ENCODE measurements at regions not wholly inside any gene's neighbourhood (a gene's known extent, or its start where the extent isn't known, plus 50 kb on each side); places are given as distances from the start of the nearest gene placed in this dataset.
"Not testable (repeated sequence)": the region's sequence is repeated elsewhere in the genome, so short reads cannot be mapped to it uniquely, and the experiment has no call there.

GRCh38 chr14:56046996-56047395 is 71.2 kb upstream of the PELI2 start:
- DNase-seq (ENCODE audit: low spot score), result no peak

- no peak for DNase-seq (ENCODE audit: low spot score)
Measured at GRCh38 chr14:56049536-56049935, 68.7 kb upstream of the PELI2 start.

- no peak for DNase-seq (ENCODE audit: low spot score)
Measured at GRCh38 chr14:56055511-56055910, 62.7 kb upstream of the PELI2 start.

GRCh38 chr14:56056031-56056430 is 62.2 kb upstream of the PELI2 start:
- no peak for DNase-seq (ENCODE audit: low spot score)

GRCh38 chr14:56057071-56057741 is 61.0 kb upstream of the PELI2 start:
- no peak for DNase-seq (ENCODE audit: low spot score)

GRCh38 chr14:56057767-56058166 is 60.4 kb upstream of the PELI2 start:
- no peak for DNase-seq (ENCODE audit: low spot score)

GRCh38 chr14:56059054-56059453 is 59.2 kb upstream of the PELI2 start:
- no peak for DNase-seq (ENCODE audit: low spot score)

- DNase-seq (ENCODE audit: low spot score), result no peak
Measured at GRCh38 chr14:56061051-56061450, 57.2 kb upstream of the PELI2 start.

GRCh38 chr14:56063131-56063530 is 55.1 kb upstream of the PELI2 start:
- DNase-seq (ENCODE audit: low spot score), result no peak

- no peak for DNase-seq (ENCODE audit: low spot score)
Measured at GRCh38 chr14:56064513-56064912, 53.7 kb upstream of the PELI2 start.

- DNase-seq (ENCODE audit: low spot score), result not testable (repeated sequence)
Measured at GRCh38 chr14:56065199-56065598, 53.0 kb upstream of the PELI2 start.

GRCh38 chr14:56065621-56066290 is 52.5 kb upstream of the PELI2 start:
- no peak for DNase-seq (ENCODE audit: low spot score)

Measured in activated CD4-positive, alpha-beta T cell treated with anti-CD3 and anti-CD28 coated beads, Interleukin-2, Interleukin-4, amounts not matched to agents 100 ng/mL and 50 ng/mL, durations not matched to agents 16 hours and 8 hours (primary cell).